Left ventricle myocardium inferior (tissue), 1 donor: ENCODE measurements at regions not wholly inside any gene's neighbourhood (a gene's known extent, or its start where the extent isn't known, plus 50 kb on each side); places are given as distances from the start of the nearest gene placed in this dataset.

ENCODE experiments used
- DNase-seq: peaks from one replicate; pipeline ENCODE4 v3.0.0-alpha.2; 2020
- H3K27ac ChIP-seq: fragments of 200-600 bp; replicated peaks from 2 replicates; pipeline ENCODE4 v1.8.0; 2021
- H3K27me3 ChIP-seq: fragments of 200-600 bp; 2 replicates; pipeline ENCODE4 v1.8.0; 2021; ENCODE audit warnings: low read depth
- H3K36me3 ChIP-seq: fragments of 200-600 bp; 2 replicates; pipeline ENCODE4 v1.8.0; 2021
- H3K4me1 ChIP-seq: fragments of 200-600 bp; 2 replicates; pipeline ENCODE4 v1.8.0; 2021
- H3K4me3 ChIP-seq: fragments of 200-600 bp; 2 replicates; pipeline ENCODE4 v1.8.0; 2021; ENCODE audit warnings: mild to moderate bottlenecking, moderate library complexity
- H3K9me3 ChIP-seq: fragments of 200-600 bp; replicated peaks from 2 replicates; pipeline ENCODE4 v1.8.0; 2021
- intact Hi-C: fragments of 100-400 bp; cut with micrococcal nuclease; formaldehyde crosslinking; loops from one replicate; pipeline ENCODE4 v1.11.0; 2022
- TF ChIP-seq, protein P1 (sequence below): fragments of 200-600 bp; IDR thresholded peaks from 2 replicates; pipeline ENCODE4 v1.8.0; 2021; ENCODE audit warnings: antibody characterized with exemption, mild to moderate bottlenecking, borderline replicate concordance
- donor health status: DM: no; HTN: yes; CAD: no; lungs with severe emphysema.

DNA sequence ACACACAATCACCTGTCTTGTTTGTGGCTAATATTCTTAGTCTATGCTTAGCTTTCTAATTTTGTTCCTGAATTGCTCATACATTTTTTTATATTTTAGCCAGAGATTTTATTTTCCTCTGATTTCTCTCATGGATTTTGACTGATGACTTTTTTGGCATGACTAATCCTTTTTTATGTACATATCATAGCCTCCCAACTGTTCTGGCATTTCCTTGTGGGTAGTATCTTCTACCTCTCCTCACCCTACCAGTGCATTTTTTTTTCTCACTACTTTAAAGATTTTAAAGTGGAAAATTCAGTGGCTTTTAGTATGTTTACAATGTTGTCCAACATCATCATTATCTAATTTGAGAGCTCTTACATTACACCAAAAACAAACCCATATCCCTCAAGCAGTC lies 84.4 kb upstream of the TENM4 start:
- no peak for DNase-seq
- Histone ChIP-seq H3K4me3 (no peak overlapping the region), H3K4me1 (no peaks in the 10 kb centered on the region), H3K36me3 (no peaks in the 10 kb centered on the region), H3K9me3 (peaks cover 6% of the 10 kb centered on the region), H3K27ac (no peak overlapping the region), H3K27me3 (no peaks in the 10 kb centered on the region)
- intact Hi-C loops, result no loop called here
- TF ChIP-seq, protein P1, sequence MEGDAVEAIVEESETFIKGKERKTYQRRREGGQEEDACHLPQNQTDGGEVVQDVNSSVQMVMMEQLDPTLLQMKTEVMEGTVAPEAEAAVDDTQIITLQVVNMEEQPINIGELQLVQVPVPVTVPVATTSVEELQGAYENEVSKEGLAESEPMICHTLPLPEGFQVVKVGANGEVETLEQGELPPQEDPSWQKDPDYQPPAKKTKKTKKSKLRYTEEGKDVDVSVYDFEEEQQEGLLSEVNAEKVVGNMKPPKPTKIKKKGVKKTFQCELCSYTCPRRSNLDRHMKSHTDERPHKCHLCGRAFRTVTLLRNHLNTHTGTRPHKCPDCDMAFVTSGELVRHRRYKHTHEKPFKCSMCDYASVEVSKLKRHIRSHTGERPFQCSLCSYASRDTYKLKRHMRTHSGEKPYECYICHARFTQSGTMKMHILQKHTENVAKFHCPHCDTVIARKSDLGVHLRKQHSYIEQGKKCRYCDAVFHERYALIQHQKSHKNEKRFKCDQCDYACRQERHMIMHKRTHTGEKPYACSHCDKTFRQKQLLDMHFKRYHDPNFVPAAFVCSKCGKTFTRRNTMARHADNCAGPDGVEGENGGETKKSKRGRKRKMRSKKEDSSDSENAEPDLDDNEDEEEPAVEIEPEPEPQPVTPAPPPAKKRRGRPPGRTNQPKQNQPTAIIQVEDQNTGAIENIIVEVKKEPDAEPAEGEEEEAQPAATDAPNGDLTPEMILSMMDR, result no peak

DNA sequence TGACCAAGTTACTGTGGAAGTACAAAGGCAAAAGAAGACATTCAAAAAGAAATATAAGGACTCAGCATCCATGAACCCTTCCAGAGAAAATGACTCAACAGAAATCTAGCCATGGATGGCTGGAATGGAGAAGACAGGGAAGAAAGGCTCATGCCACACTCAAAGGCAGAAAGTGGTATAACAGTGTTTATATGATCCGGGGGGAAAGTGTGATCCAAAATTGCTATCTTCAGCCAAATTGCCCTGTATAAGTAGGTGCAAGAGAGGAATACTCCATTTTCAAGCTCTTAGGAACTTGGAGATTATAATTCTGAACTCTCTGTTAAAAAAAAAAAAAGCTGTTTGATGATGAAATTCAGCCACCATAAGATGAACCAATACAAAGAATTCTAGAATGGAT lies 81.8 kb upstream of the TENM4 start:
- no peak for DNase-seq
- Histone ChIP-seq H3K9me3 (peaks cover 6% of the 10 kb centered on the region), H3K27ac (no peak overlapping the region), H3K27me3 (no peaks in the 10 kb centered on the region), H3K36me3 (no peaks in the 10 kb centered on the region), H3K4me1 (no peaks in the 10 kb centered on the region), H3K4me3 (no peak overlapping the region)
- TF ChIP-seq, protein P1, result no peak
- intact Hi-C loops, result no loop called here

DNA sequence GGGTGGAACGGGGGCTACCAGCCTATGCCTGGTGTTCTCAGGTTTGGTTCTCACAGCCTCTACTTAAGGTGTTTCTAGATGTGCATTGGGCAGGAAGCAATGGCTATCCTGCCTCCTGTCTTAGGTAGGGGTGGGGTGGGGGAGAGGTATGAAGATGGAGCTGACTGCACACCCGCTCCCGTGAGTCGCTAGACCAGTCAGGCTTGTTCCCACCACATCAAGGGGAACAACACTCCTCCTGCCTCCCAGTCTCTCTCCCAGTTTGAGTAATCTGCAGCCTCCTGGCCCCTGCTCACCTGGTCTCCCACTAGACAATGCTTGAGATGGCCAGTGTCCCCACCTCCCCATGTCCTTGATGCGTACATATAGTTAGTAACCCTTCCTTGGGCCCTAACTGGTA lies 79.3 kb upstream of the TENM4 start:
- TF ChIP-seq, protein P1, result no peak
- no peak overlapping the region for H3K27ac ChIP-seq
- H3K9me3 ChIP-seq, result peaks cover 9% of the 10 kb centered on the region
- no peak for DNase-seq
- H3K27me3 ChIP-seq, result no peaks in the 10 kb centered on the region
- no peak overlapping the region for H3K4me3 ChIP-seq
- H3K4me1 ChIP-seq, result no peaks in the 10 kb centered on the region
- intact Hi-C loops, result no loop called here
- no peaks in the 10 kb centered on the region for H3K36me3 ChIP-seq

DNA sequence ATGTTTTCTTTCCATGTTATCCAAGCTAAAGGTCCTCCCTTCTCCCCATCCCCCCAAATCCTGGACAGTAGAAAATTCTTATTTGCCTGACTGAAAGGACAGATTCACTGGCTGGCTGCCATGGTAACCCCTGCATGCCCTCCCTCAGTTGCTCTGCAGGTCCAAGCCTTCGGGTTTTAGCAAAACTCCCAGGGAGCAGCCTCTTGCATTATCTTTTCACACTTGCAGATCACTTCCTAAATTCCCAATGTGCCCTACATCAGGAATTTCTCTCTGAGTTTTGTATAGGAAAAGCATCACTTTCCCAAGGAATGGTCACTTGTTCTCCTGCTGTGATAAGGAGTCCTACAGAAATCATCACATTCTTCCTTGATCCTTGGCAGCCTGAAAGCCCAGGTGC lies 75.0 kb upstream of the TENM4 start:
- no peaks in the 10 kb centered on the region for H3K36me3 ChIP-seq
- no peaks in the 10 kb centered on the region for H3K27me3 ChIP-seq
- H3K4me1 ChIP-seq, result peaks cover 17% of the 10 kb centered on the region
- no peak for DNase-seq
- no peak overlapping the region for H3K27ac ChIP-seq
- intact Hi-C loops, result no loop called here
- H3K4me3 ChIP-seq, result no peak overlapping the region
- H3K9me3 ChIP-seq, result peaks cover 13% of the 10 kb centered on the region
- TF ChIP-seq, protein P1, result no peak

DNA sequence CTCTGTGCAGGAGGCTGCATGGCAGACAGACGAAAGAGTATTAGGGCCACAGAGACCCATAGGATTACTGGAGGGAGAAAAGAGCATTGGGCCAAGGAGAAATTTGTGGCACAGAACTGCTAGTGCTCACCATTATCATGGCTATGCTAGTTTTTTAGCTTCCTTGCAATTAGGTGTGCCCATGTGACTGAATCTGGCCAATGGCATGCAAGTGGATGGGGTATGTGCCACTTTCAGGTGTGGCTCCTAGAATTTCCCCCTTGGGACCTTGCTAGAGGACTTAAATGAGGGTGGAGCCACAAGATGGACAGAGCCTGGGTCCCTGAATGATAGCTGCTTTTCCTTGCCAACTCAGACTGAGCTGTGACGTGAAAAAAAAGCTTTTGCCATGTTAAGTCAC lies 73.9 kb upstream of the TENM4 start:
- Histone ChIP-seq H3K36me3 (no peaks in the 10 kb centered on the region), H3K9me3 (peaks cover 13% of the 10 kb centered on the region), H3K27me3 (no peaks in the 10 kb centered on the region), H3K4me1 (peaks cover 17% of the 10 kb centered on the region), H3K4me3 (no peak overlapping the region), H3K27ac (no peak overlapping the region)
- no peak for DNase-seq
- TF ChIP-seq, protein P1, result no peak
- intact Hi-C loops, result no loop called here

DNA sequence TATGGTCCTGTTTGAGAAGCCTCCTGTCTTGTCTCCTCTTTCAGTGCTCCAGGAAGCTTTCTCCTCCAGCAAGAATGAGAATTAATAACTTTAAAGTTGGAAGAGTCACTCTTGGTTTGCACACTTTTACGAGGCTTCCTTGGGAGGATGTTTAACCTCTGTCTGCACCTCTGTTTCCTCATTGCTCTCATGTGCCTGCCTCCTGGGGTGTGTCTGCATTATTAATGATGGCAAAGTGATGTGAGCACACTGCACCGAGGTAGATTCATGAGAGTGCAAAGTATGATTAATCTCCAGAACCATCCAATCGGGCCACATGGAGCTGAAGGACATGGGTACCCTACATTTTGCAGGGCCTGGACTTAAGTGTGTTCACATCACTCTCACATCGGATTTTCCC lies 73.5 kb upstream of the TENM4 start:
- no peaks in the 10 kb centered on the region for H3K27me3 ChIP-seq
- DNase-seq, result no peak
- intact Hi-C loops, result no loop called here
- no peak overlapping the region for H3K27ac ChIP-seq
- H3K4me3 ChIP-seq, result no peak overlapping the region
- peaks cover 13% of the 10 kb centered on the region for H3K9me3 ChIP-seq
- TF ChIP-seq, protein P1, result no peak
- H3K36me3 ChIP-seq, result no peaks in the 10 kb centered on the region
- peaks cover 17% of the 10 kb centered on the region for H3K4me1 ChIP-seq
